Astrocyte (in vitro differentiated cells and primary cell): ENCODE measurements at regions not wholly inside any gene's neighbourhood (a gene's known extent, or its start where the extent isn't known, plus 50 kb on each side); places are given as distances from the start of the nearest gene placed in this dataset.

Experiments
- DNase-seq: peaks from one replicate; pipeline ENCODE4 v3.0.0-alpha.2; 2010; ENCODE audit warnings: low read depth
- FAIRE-seq: peaks from 2 replicates; lab custom pipeline; 2011; peaks lifted over from hg19 to GRCh38; lab: Jason Lieb, UNC
- H2AFZ ChIP-seq: 2 replicates; pipeline ENCODE4 v1.6.0; 2012; ENCODE audit warnings: low read depth, low read length, inconsistent platforms
- H3K27ac ChIP-seq: 2 replicates; pipeline ENCODE4 v1.5.1; 2011; ENCODE audit warnings: low read depth, low read length, inconsistent platforms
- H3K27me3 ChIP-seq: 2 replicates; pipeline ENCODE4 v1.6.0; 2011; ENCODE audit warnings: low read length, inconsistent platforms; ENCODE audit not compliant: insufficient read depth
- H3K36me3 ChIP-seq: 2 replicates; pipeline ENCODE4 v1.5.1; 2011; ENCODE audit warnings: low read length, inconsistent platforms; ENCODE audit not compliant: insufficient read depth
- H3K4me1 ChIP-seq: 2 replicates; pipeline ENCODE4 v1.5.1; 2011; ENCODE audit warnings: low read length, inconsistent platforms; ENCODE audit not compliant: insufficient read depth
- H3K4me2 ChIP-seq: 2 replicates; pipeline ENCODE4 v1.6.0; 2012; ENCODE audit warnings: low read length, inconsistent platforms
- H3K4me3 ChIP-seq: 2 replicates; pipeline ENCODE4 v1.5.1; 2011; ENCODE audit warnings: low read depth, mild to moderate bottlenecking, low read length, inconsistent platforms; ENCODE audit not compliant: insufficient read depth
- H3K79me2 ChIP-seq: 2 replicates; pipeline ENCODE4 v1.6.0; 2012; ENCODE audit warnings: mild to moderate bottlenecking, low read length, inconsistent platforms; ENCODE audit not compliant: insufficient read depth
- H3K9ac ChIP-seq: 2 replicates; pipeline ENCODE4 v1.6.0; 2012; ENCODE audit warnings: mild to moderate bottlenecking, low read length, inconsistent platforms
- H3K9me3 ChIP-seq: 2 replicates; pipeline ENCODE4 v1.5.1; 2012; ENCODE audit warnings: low read depth, mild to moderate bottlenecking, low read length, inconsistent platforms; ENCODE audit not compliant: insufficient read depth
- H4K20me1 ChIP-seq: 2 replicates; pipeline ENCODE4 v1.6.0; 2012; ENCODE audit warnings: low read length, inconsistent platforms; ENCODE audit not compliant: insufficient read depth
- H3K27ac Mint-ChIP-seq: one replicate; pipeline ENCODE4 v1.8.0; 2021; ENCODE audit warnings: mild to moderate bottlenecking, mixed read lengths; ENCODE audit not compliant: unreplicated experiment
- H3K27me3 Mint-ChIP-seq: one replicate; pipeline ENCODE4 v1.8.0; 2021; ENCODE audit warnings: low read depth, mixed read lengths; ENCODE audit not compliant: unreplicated experiment
- H3K36me3 Mint-ChIP-seq: one replicate; pipeline ENCODE4 v1.8.0; 2021; ENCODE audit warnings: low read depth, mixed read lengths; ENCODE audit not compliant: unreplicated experiment
- H3K4me1 Mint-ChIP-seq: one replicate; pipeline ENCODE4 v1.8.0; 2021; ENCODE audit warnings: low read depth, mixed read lengths; ENCODE audit not compliant: unreplicated experiment
- H3K4me3 Mint-ChIP-seq: one replicate; pipeline ENCODE4 v1.8.0; 2021; ENCODE audit warnings: mild to moderate bottlenecking, moderate library complexity, mixed read lengths; ENCODE audit not compliant: unreplicated experiment
- H3K9me3 Mint-ChIP-seq: one replicate; pipeline ENCODE4 v1.8.0; 2021; ENCODE audit warnings: mild to moderate bottlenecking, mixed read lengths; ENCODE audit not compliant: unreplicated experiment
- CTCF ChIP-seq: IDR thresholded peaks from 2 replicates; pipeline ENCODE4 v1.5.1; 2011; ENCODE audit warnings: low read depth, mild to moderate bottlenecking, inconsistent platforms, low read length, moderate library complexity; ENCODE audit not compliant: insufficient read depth
- EZH2 ChIP-seq: IDR thresholded peaks from 2 replicates; pipeline ENCODE4 v1.6.1; 2012; ENCODE audit warnings: mild to moderate bottlenecking, low read length, inconsistent platforms; ENCODE audit not compliant: insufficient read depth

GRCh38 chr12:98260276-98260675 is 255.1 kb upstream of the TMPO start:
- FAIRE-seq (no peak), DNase-seq (no peak)
- H3K9ac ChIP-seq = no peak overlapping the region
- no peaks in the 10 kb centered on the region for H3K4me1 ChIP-seq
- H4K20me1 ChIP-seq = no peaks in the 10 kb centered on the region
- H3K27me3 ChIP-seq = no peaks in the 10 kb centered on the region
- H3K4me3 ChIP-seq = no peak overlapping the region
- no peak overlapping the region for H3K27ac Mint-ChIP-seq
- H3K36me3 ChIP-seq = no peaks in the 10 kb centered on the region
- H3K36me3 Mint-ChIP-seq = no peaks in the 10 kb centered on the region
- H3K4me2 ChIP-seq = no peak overlapping the region
- no peaks in the 10 kb centered on the region for H3K9me3 ChIP-seq
- H3K9me3 Mint-ChIP-seq = no peaks in the 10 kb centered on the region
- no peaks in the 10 kb centered on the region for H3K27me3 Mint-ChIP-seq
- no peak overlapping the region for H2AFZ ChIP-seq
- H3K27ac ChIP-seq = no peak overlapping the region
- H3K79me2 ChIP-seq = no peaks in the 10 kb centered on the region
- no peak overlapping the region for H3K4me3 Mint-ChIP-seq
- peaks cover 10% of the 10 kb centered on the region for H3K4me1 Mint-ChIP-seq
- TF ChIP-seq EZH2 (no peak), CTCF (no peak)

DNA sequence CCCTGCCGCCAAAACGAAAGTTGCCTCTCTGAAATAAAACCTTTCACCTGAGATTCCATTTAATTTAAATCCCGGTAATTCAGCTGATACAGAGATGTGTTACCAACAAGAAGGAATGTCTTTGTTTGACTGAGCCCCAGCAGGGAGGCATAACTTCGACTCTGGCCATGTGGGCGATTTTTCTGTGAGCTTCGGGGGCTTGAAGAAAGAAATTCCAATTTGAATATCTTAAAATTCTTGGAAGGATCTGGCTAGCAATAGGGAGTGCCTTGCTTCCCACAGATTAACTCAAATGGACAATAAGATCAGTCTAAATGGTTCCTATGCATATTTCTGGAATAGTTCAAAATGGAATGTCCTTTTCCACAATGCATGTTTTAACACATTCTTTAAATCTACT is 252.5 kb upstream of the TMPO start:
- H3K27ac Mint-ChIP-seq = no peak overlapping the region
- H4K20me1 ChIP-seq = no peaks in the 10 kb centered on the region
- no peaks in the 10 kb centered on the region for H3K27me3 ChIP-seq
- H3K27me3 Mint-ChIP-seq = no peaks in the 10 kb centered on the region
- no peaks in the 10 kb centered on the region for H3K9me3 ChIP-seq
- peaks cover 2% of the 10 kb centered on the region for H3K36me3 Mint-ChIP-seq
- H3K79me2 ChIP-seq = no peaks in the 10 kb centered on the region
- no peaks in the 10 kb centered on the region for H3K4me1 ChIP-seq
- no peak overlapping the region for H3K9ac ChIP-seq
- H3K9me3 Mint-ChIP-seq = peaks cover 6% of the 10 kb centered on the region
- H3K4me1 Mint-ChIP-seq = peaks cover 16% of the 10 kb centered on the region
- H3K36me3 ChIP-seq = no peaks in the 10 kb centered on the region
- H3K27ac ChIP-seq = no peak overlapping the region
- no peak for FAIRE-seq
- H3K4me3 Mint-ChIP-seq = no peak overlapping the region
- H2AFZ ChIP-seq = no peak overlapping the region
- DNase-seq = no peak
- H3K4me3 ChIP-seq = no peak overlapping the region
- TF ChIP-seq EZH2 (no peak), CTCF (no peak)
- H3K4me2 ChIP-seq = no peak overlapping the region

DNA sequence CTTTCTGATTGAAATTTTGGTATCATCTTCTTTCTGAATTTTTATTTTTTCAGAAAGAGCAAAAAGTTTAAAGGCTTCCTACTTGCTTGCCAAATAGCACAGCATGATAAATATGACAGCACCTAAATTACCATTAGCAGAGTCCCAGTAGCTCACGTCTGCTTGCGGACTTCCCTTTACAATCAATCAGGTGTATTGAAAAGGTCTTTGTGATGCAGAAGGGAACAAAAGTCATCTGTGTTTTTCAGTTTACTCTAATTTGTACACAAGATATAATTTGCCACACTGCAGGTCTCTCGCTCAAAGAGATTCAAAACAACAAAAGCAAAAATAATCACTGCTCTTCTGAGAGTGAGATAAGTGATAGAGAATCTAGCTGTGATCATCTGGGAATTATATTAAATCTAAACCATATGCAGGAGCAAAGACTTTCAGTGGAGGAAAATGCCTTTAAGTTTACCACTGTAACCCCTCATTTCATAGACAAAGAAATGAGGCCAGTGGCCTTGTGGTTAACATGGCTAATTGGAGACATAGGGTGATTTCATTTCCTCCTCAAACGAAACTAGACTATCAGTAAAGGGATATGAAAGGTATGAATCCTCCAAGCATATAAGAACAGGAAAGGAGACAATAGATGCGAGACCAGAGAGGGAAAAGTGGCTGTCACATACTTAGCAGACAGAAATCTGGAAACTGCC is 240.8 kb upstream of the TMPO start:
- Histone ChIP-seq H3K27me3 (no peaks in the 10 kb centered on the region), H3K4me3 (no peak overlapping the region), H3K4me1 (no peaks in the 10 kb centered on the region), H3K79me2 (no peaks in the 10 kb centered on the region), H3K27ac (no peak overlapping the region), H4K20me1 (no peaks in the 10 kb centered on the region), H3K9me3 (no peaks in the 10 kb centered on the region), H3K36me3 (no peaks in the 10 kb centered on the region), H2AFZ (no peak overlapping the region), H3K9ac (no peak overlapping the region), H3K4me2 (no peak overlapping the region)
- TF ChIP-seq CTCF (no peak), EZH2 (no peak)
- no peaks in the 10 kb centered on the region for H3K27me3 Mint-ChIP-seq
- peaks cover 1% of the 10 kb centered on the region for H3K9me3 Mint-ChIP-seq
- no peaks in the 10 kb centered on the region for H3K36me3 Mint-ChIP-seq
- H3K4me1 Mint-ChIP-seq = no peaks in the 10 kb centered on the region
- no peak for FAIRE-seq
- DNase-seq = no peak
- no peak overlapping the region for H3K4me3 Mint-ChIP-seq
- H3K27ac Mint-ChIP-seq = no peak overlapping the region
